ENCODE measurements at regions not wholly inside any gene's neighbourhood (a gene's known extent, or its start where the extent isn't known, plus 50 kb on each side); places are given as distances from the start of the nearest gene placed in this dataset.

GRCh38 chr10:29183301-29183945, 105.4 kb upstream of the LYZL1 start (continued):
- TF ChIP-seq ZNF717 (CRISPR knock-in tag; IDR thresholded peaks at IDR 0.05) (no peak), GATAD2B (IDR thresholded peaks at IDR 0.05; ENCODE audit: borderline replicate concordance) (no peak), ZNF76 (CRISPR knock-in tag; IDR thresholded peaks at IDR 0.05; ENCODE audit: borderline replicate concordance) (no peak)

- no peaks in the 10 kb centered on the region for H3K79me2 ChIP-seq (ENCODE audit: control insufficient read depth, insufficient read depth, low read length)
- in situ Hi-C loops (cut with MboI): no loop called here
- ATAC-seq (no peak), DNase-seq (ENCODE audit: extremely low read depth in 1 of 4, low spot score in 3 of 4) (no peak), FAIRE-seq (no peak)
- no peaks in the 10 kb centered on the region for H3K36me3 ChIP-seq (ENCODE audit: control insufficient read depth, insufficient read depth, low read length)
- no peak overlapping the region for H3K4me3 ChIP-seq
- no peak for TF ChIP-seq HINFP (tag; conservative IDR thresholded peaks at IDR 0.05; ENCODE audit: low read depth)
- TF ChIP-seq ZNF316 (IDR thresholded peaks at IDR 0.05): no peak
- no peaks in the 10 kb centered on the region for H3K9me1 ChIP-seq (ENCODE audit: control insufficient read depth, insufficient read depth, low read length)
- H3K27ac ChIP-seq (ENCODE audit: extremely low read depth, low read depth, low read length): no peak overlapping the region
- H3K27me3 ChIP-seq (ENCODE audit: control insufficient read depth in 2 of 2, insufficient read depth in 2 of 2, low read length in 2 of 2): peaks cover 3 to 8% of the 10 kb centered on the region in 2 experiments; a peak in 3 of 5 replicates
- no peaks in the 10 kb centered on the region for H4K20me1 ChIP-seq (replicated peaks; ENCODE audit: control insufficient read depth, insufficient read depth, low read length)
- 1% methylated on average over 4 of the region's 4 CpGs for WGBS (ENCODE audit: insufficient coverage, low coverage, missing lambda C conversion rate)
- no peak overlapping the region for H3K9ac ChIP-seq (ENCODE audit: insufficient read depth in 1 of 2, low read depth in 2 of 2, low read length in 2 of 2)
- no peak overlapping the region for H2AFZ ChIP-seq (ENCODE audit: low read depth, low read length)
- no peaks in the 10 kb centered on the region for H3K9me3 ChIP-seq (replicated peaks; ENCODE audit: control insufficient read depth, insufficient read depth, low read depth, low read length)
- H3K4me2 ChIP-seq (ENCODE audit: insufficient read depth, low read length): no peak overlapping the region
- BruUV-seq (replicated peaks): no TSS peak
- ChIA-PET POLR2A (interaction anchor here (0.6 kb wide), 2 partner anchors 218 to 554 kb away, joined by 3 read pairs; no protein-coding TSS in a partner anchor), CTCF (ENCODE audit: low intra/inter-chr PET ratio) (no interaction called here)
- intact Hi-C loops (cut with micrococcal nuclease): no loop called here
- no peaks in the 10 kb centered on the region for H3K4me1 ChIP-seq (replicated peaks in 1 of 2; ENCODE audit: control insufficient read depth in 2 of 2, insufficient read depth in 2 of 2, low read length in 2 of 2)
Measured at GRCh38 chr10:29184205-29185000, 104.5 kb upstream of the LYZL1 start.
